Left renal cortex interstitium (tissue), 4 donors: ENCODE measurements at regions not wholly inside any gene's neighbourhood (a gene's known extent, or its start where the extent isn't known, plus 50 kb on each side); places are given as distances from the start of the nearest gene placed in this dataset.
"Not testable (repeated sequence)": the region's sequence is repeated elsewhere in the genome, so short reads cannot be mapped to it uniquely, and the experiment has no call there.

Source experiments
- DNase-seq, 4 donors: peaks; one replicate each; pipeline ENCODE4 v3.0.0-alpha.2; 2013; ENCODE audit warnings: low read depth in 4 of 4, low spot score in 2 of 4, missing footprints in 1 of 4

GRCh38 chr4:154907345-154908045 lies 126.4 kb downstream of the RBM46 start:
- not testable (repeated sequence) for DNase-seq

- no peak for DNase-seq
These were observed 127.1 kb downstream of the RBM46 start for GRCh38 chr4:154908168-154908567.

GRCh38 chr4:154911097-154911496 lies 130.0 kb downstream of the RBM46 start:
- peak in 1 of 4 donors; percentile 6 for DNase-seq

- no peak for DNase-seq
These were observed 130.6 kb downstream of the RBM46 start for GRCh38 chr4:154911608-154912098.

GRCh38 chr4:154916068-154916467 lies 135.0 kb downstream of the RBM46 start:
- no peak for DNase-seq

GRCh38 chr4:154927126-154927680 lies 146.1 kb downstream of the RBM46 start:
- DNase-seq: no peak

- peak in 1 of 4 donors; percentile 8 for DNase-seq
These were observed 147.7 kb downstream of the RBM46 start for GRCh38 chr4:154928640-154929257.

- DNase-seq: no peak
These were observed 155.8 kb downstream of the RBM46 start for GRCh38 chr4:154936873-154937272.

GRCh38 chr4:154939851-154940250 lies 158.8 kb downstream of the RBM46 start:
- no peak for DNase-seq

- peak in 1 of 4 donors; percentile 0 for DNase-seq
These were observed 161.1 kb downstream of the RBM46 start for GRCh38 chr4:154942176-154942575.

- no peak for DNase-seq
These were observed 163.9 kb downstream of the RBM46 start for GRCh38 chr4:154944996-154945395.

- no peak for DNase-seq
These were observed 165.0 kb downstream of the RBM46 start for GRCh38 chr4:154946113-154946512.

GRCh38 chr4:154953691-154954090 lies 172.6 kb downstream of the RBM46 start:
- no peak for DNase-seq

- DNase-seq: no peak
These were observed 173.0 kb downstream of the RBM46 start for GRCh38 chr4:154954117-154954516.

- DNase-seq: no peak
These were observed 177.0 kb downstream of the RBM46 start for GRCh38 chr4:154958121-154958520.

- no peak for DNase-seq
These were observed 177.7 kb downstream of the RBM46 start for GRCh38 chr4:154958621-154959358.

- DNase-seq: no peak
These were observed 178.7 kb downstream of the RBM46 start for GRCh38 chr4:154959756-154960155.

GRCh38 chr4:154960476-154960875 lies 179.4 kb downstream of the RBM46 start:
- DNase-seq: no peak

GRCh38 chr4:154961263-154961662 lies 180.2 kb downstream of the RBM46 start:
- DNase-seq: no peak

- DNase-seq: no peak
These were observed 192.4 kb downstream of the RBM46 start for GRCh38 chr4:154973244-154974035.
